RPMI7951 (cell line): ENCODE measurements at regions not wholly inside any gene's neighbourhood (a gene's known extent, or its start where the extent isn't known, plus 50 kb on each side); places are given as distances from the start of the nearest gene placed in this dataset.
"Not testable (repeated sequence)": the region's sequence is repeated elsewhere in the genome, so short reads cannot be mapped to it uniquely, and the experiment has no call there.

Experiments
- DNase-seq: peaks from one replicate; pipeline ENCODE4 v3.0.0-alpha.2; 2012; ENCODE audit warnings: low read depth

DNA sequence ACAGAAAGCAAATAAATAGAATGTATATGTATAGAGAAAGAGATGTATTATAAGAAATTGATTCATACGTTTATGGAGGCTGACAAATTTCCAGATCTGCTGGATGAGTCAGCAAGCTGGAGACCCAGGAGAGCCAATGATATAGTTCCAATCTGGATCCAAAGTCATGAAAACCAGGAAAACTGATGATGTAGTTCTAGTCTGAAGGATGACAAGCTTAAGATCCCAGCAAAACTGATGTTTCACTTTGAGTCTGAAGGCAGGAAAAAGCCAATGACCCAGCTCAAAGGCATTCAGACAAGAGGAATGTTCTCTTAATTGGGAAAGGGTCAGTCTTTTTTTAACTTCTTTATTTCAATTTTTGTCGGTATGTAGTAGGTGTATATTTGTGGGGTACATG, 102.6 kb downstream of the LHFPL1 start:
- DNase-seq = no peak

DNA sequence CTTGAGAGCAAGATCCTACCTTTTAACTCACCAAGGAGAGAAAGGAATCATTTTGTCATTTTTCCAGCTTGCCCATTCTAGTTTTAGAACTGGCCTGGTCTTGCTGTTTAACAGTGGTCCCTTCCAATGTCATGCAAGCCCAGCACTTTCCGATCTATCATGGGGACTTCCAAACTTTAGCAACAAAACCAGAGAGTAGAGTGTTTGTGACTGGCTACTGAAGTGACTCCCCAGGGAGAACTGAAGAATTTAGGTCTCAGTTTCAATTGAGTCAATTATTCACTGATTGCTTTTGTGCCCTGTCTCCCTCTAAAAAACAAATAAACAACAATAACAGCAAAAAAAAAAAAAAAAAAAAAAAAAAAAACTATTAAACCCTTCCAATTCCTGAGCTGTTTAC, 108.3 kb downstream of the LHFPL1 start:
- no peak for DNase-seq

DNA sequence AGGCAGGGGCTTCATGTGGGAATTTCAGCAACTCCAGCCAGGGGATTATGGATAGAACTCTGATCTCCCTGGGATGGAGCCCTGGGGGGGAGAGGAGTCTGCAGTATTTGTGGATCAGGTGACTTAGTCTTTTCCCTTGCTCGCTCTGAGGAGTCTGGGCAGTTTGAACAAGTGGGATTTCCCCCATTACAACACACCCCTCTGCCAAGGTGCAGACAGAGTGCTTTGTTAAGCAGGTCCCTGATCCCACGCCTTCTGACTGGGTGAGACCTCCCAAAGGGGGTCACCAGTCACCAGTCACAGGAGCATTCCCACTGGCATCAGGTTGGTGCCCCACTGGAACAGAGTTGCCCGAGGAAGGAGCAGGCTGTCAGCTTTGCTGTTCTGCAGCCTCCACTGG, 123.9 kb downstream of the LHFPL1 start:
- no peak for DNase-seq

DNA sequence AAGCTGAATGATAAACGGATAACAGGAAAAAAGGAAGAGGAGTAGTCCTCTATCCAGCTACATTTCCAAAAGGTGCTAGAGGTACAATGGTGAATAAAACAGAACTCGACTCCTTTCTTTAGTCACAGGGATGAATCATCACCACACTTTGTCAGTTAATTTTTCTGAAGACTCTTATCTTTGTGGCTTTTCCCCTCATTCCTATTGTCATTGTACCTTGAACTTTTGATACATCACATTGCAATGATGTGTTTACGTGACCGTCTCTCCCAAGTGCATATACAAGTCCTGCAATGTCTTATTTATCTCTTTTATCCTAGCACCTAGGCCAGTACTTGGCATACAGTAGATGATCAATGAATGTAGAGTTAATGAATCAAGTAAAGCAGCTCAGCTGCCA, 134.7 kb downstream of the LHFPL1 start:
- no peak for DNase-seq

DNA sequence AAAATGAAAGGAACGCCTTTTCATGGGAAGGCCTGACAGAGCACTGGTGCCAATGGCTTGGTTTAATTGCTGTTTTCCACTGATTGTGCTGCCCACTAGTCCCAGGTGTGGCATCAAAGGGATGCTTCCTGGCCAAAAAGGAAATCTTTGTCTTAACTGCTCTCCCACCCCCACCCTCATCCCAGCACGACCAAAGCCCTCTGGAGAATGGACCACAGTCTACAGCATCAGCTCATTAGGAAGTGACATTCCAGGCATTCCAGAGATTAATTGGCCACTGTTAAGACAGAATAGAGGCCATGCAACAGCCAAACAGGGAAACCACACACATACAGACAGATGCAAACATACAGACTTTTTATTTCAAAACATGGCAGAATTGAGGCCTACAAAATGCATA, 143.2 kb downstream of the LHFPL1 start:
- DNase-seq = no peak

DNA sequence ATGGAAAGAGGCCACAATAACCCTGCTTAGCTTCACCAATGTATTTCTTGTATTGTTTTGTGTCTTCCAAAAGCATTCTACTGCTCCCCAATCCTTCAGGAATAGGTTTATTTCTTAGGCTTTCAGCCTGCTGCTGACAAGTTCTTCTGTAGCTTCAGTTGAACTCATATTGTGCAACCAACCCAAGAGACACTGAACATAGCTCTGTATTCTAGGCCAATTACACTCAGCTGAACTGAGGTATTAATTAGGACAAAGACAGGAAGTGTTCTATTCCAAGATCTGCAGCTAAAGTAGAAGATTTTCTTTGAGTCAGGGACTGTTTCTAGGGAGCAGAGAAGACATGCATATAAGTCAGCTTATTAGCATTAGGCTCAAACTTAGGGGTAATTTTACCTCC, 151.8 kb downstream of the LHFPL1 start:
- DNase-seq = no peak

DNA sequence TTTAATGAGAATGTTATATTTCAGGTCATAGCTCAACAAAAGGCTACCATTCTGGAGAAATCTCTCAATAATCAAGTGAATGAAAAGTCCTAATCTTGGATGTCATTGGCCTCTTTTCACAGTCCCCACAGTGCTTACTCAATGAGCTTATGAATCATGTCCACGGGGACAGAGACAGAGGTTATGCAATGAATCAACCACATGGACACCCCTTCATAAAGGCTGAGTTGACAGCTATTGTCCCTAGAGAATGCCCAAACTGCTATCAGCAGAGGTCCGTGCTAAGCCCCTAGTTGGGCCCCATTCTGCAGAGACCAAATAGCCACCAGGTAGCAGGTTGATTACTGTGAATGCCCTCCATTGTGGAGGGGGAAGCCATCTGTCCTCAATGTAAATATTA, 158.1 kb downstream of the LHFPL1 start:
- DNase-seq = no peak

DNA sequence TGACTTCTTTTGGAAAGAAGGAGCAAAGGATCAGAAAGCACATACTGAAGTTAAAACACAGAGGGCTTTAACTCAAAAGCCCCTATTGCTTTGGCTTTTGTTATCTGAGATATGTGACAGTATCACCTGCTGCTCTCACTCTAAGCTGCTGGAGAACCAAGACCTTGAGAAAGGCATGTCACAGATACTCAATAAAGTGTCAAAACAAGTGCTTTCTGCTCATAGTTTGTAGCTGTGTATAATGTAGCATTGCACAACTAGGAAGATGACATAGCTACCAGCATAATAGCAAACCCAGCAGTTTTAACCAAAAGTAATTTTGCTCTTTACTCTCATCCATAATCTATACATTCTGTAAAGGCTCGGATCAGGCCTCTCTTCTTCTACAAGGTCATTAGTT, 159.6 kb downstream of the LHFPL1 start:
- DNase-seq = no peak

DNA sequence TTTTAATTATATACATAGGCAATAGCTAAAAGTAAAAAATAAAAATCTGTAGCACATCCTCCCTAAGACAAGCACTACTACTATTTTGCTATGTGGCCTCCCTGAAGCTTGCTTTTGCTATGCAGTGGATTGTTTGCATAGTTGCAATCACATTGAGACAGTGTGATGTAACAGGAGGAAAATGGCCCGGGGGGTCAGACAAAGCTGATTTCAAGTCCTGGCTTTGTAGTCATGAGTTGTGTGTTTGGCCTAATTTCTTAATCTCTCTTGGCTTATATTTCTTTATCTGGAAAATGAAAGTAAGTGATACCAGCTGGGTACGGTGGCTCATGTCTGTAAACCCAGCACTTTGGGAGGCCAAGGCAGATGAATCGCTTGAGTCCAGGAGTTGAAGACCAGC, 166.6 kb downstream of the LHFPL1 start:
- DNase-seq = peak; percentile 0

DNA sequence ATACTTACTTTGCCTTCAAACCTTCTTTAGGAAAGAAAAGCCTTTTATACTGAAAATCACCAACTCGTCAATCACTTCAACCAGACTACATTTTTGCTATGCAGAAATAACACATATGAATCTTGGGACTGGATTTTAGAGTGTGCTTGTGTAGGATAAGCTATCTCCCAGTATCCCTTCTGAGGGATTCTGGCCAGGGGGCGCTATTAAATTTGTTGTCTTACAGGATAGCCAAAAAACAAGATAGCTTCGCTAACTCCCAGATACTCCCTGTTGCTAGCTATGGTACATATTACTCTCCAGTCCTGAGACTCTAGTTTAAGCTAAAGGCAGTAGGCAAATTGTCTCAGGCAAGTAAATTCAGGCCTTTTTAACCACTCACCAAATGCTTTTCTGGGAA, 167.2 kb downstream of the LHFPL1 start:
- no peak for DNase-seq

DNA sequence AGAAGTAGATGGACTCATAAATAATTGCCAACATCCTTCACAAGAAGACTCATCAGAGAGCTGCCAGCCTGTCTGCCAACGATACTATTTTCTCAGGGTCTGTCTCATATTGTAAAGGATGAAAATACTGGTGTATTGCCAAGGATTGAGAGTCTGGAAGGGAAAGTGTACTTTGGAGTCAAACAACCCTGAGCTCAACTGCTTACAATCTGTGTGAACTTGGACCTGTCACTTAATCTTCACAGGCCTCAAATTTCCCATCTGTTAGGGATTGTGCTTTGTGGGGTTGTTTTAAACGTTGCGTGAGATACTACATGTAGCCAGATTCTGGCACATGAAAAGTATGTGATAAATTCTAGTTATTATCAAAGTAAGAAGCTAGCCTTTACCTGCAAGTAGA, 169.1 kb downstream of the LHFPL1 start:
- DNase-seq = no peak

DNA sequence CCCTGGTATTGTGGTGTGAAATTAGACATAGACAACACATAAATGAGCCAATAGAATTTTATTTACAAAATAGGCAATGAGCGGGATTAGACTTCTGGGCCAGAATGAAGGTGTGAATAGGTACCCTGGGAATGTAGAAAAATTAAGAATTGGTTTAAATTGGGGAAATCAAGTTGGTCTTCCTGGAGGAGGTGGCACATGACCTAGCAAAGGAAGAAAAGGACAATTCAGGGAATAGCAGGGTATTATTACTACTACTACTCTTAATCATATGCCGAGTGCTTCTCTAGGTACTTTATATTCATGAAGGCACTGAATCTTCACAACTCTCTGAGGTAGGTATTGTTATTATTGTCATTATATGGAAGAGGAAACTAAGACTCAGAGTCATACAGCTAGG, 202.1 kb downstream of the LHFPL1 start:
- DNase-seq = no peak

DNA sequence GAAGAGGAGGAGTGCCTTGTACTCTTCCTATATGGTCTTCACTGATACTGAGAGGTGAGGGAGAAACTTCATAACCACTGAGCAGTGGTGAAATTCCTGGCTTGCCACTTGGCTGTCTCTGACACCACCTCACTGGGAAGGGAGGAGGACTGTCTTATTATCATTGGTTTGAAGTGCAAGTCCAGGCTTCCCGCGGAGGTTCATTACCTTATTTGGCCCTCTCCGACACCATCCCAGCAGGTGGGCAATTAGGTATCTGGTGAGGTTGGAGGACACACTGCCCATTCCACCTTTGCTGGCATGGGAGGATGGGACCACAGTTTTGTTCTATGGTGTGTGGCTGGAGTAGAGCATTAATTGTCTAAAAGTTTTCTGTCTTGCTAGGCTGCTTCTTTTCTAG, 206.1 kb downstream of the LHFPL1 start:
- no peak for DNase-seq

DNA sequence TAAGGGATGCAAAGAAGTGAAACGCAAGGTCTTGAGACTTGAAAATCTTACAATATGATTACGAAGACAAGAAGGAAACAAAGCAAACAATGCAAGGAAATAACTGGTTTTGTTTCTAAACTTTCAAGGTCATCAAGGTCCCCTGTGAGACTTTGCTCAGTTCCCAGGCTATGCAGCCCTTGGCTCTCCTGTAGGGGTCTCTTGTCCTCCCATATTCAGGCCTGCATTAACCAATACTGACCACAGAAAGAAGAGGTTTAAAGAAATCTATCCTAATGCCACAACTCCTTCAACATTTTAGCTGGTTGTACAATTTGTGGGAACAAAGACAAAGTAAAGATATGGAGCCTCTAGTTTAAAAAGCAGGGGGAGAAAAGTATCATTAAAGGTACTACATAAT, 209.2 kb downstream of the LHFPL1 start:
- DNase-seq = no peak

DNA sequence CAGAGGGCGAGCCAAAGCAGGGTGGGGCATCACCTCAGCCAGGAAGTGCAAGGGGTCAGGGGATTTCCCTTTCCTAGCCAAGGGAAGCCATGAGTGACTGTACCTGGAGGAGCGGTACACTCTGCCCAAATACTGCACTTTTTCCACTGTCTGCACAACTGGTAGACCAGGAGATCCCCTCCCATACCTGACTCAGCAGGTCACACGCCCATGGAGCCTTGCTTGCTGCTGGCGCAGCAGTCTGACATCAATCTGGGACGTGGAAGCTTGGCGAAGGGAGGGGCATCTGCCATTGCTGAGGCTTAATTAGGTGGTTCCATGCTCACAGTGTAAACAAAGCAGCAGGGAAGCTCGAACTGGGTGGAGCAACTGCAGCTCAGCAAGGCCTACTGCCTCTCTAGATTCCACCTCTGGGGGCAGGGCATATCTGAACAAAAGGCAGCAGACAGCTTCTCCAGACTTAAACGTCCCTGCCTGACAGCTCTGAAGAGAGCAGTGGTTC, 217.7 kb downstream of the LHFPL1 start:
- DNase-seq = not testable (repeated sequence)

DNA sequence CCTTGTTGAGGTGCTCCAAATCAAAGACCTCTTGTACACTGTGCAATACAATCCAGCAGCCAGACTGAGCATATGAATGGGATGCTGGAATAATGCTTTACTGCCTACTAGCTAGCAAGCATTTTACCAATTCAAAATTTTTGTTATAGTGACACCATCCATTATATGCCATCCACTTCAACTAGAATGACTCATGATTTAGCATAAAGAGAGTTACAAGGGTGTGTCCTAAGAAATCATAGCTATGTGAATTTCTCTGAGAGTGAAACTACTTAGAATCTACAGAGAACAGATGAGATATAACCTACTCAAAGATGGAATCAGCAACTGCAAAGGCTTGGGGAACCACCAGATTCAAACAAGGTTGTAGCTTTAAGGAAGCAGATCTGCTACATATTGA, 221.9 kb downstream of the LHFPL1 start:
- no peak for DNase-seq

DNA sequence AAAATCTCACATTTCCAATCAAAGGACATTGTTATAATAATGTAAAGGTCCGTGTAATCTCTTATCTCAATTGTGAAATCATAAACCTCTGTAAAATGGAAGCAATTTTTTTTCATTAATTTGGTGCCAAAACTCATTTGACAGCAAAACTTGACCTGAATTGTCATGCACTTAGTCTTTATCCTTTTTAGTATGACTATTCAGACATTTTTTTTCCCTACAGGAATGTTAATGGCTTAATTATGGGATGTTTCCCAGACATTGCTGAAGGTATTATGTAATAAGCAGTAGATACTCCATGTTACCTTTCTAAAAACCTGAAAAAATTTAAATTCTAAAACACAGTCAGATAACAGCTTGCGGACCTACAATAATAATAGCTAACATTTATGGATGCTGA, 228.9 kb downstream of the LHFPL1 start:
- no peak for DNase-seq

DNA sequence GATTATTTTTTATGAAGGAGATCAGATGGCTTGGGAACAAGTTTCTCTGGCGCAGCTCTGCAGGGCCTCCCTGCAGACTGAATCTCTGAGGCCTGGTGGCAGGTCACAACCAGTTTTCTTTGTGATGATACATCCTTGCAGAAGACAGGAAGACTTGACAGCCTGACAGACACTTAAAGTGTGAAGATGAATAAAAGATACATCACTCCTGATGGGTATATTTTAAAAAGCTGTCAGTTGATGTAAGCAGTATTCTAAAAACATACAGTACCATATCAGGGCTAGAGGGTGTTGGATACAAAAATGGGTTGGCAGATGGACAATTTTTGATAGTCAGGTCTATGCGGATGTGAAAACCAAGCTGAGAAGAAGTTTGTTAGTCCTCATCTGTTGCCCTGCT, 239.5 kb downstream of the LHFPL1 start:
- DNase-seq = no peak

DNA sequence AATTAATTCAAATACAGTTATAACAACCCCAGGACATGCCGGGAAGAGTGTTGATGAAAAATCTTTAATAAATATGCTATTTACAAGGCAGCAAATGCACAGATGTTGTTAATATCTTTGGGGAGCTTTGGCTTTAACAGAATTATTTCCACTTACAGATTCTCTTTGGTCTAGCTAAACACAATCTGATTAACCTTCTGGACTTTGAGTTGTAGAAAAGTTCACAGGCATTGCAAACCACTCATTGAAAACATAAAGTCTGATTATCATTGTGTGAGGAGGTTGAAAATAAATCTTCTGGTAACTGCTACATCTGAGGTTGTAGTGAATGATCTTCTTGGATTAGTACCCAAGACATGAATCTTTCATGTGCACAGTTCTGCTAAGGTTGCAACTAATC, 255.6 kb downstream of the LHFPL1 start:
- no peak for DNase-seq

DNA sequence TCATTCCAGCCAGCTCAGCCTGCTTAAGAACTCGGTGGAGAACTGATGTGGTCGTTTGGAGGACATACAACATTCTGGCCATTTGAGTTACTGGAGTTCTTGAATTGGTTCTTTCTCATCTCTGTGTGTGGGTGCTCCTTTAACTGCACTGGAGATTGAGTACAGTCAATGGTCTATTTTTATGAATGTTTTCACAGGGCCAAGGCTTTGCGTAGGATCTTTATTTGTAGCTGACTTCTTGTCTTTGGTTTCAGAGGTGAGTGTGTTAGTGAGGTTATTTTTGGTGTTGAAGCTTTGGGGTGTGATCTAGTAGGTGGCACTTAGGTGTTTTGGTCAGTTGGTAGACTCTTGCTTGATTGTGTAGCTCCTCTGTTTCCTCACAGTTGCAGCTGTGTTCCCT, 288.4 kb downstream of the LHFPL1 start:
- DNase-seq = no peak

DNA sequence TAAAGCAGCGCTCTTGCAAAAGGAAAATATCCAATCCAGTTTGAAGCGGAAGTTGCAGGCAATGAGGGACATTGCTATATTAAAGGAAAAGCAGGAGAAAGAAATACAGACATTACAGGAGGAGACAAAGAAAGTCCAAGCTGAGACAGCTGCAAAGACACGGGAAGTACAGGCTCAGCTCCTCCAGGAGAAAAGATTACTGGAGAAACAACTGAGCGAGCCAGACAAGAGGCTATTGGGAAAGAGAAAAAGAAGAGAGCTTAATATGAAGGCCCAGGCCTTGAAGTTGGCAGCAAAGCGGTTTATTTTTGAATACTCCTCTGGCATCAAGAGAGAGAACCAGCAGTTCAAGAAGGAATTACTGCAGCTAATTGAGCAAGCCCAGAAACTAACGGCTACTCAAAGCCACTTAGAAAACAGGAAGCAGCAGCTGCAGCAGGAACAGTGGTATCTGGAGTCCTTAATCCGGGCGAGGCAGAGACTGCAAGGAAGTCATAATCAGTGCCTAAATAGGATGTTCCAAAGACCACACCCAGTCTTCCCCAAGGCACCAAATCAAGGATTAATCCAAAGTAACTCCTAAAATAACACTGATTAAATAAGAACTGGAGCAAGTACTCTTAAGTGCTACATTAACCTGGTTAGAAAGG, 298.0 kb downstream of the LHFPL1 start:
- DNase-seq = not testable (repeated sequence)

DNA sequence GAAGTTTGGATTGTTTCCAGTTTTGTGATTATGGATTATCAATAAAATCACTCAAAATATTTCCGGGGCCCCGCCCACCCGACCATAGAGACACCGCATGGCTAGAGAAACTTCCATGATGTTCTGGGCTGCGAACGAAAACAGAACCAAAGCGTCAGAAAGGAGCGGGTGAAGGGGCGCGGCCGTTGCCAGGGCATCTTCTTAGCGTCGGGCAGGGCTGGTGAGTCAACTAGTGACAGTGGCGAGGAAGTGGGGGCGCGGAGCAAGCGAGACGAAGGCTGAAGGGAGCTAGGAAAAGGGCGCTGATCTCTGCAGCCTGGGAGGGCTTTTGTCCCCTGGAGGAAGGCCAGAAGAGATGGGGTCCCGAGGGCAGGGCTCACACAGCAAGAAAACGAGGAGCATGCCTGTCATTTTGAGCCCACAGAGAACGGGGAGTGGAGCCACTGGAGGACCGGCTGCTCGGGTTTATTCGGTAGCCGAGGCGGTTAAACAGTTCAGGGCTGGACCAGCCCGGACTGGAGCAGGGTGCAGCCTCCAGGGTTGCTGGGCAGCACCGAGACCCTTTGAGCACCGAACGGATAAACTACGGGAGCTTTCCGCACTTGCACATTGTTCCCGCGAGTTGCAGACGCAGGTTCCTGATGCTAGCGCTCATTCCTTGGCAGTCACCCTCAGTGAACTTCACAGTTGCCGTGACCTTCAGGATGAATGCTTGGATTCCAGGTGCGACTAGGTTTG, 298.1 kb upstream of the TRPC5 start:
- DNase-seq = no peak

DNA sequence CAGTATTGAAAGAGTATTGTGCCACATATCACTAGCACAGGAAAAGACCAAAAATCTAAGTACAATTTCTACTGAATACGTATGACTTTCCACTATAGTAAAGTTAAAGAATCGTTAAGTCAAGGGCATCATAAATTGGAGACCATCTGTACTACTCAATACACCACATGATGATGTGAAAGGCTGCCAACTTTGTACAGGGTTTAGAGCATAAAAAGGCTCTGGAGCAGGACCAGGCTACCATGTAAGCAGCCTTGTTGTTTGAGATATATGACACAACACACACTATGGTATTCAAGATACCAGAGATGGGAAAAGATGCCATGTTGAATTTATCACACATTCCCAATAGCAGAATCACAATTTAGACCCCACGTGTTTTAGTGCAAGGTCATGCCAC, 294.9 kb upstream of the TRPC5 start:
- DNase-seq = no peak

DNA sequence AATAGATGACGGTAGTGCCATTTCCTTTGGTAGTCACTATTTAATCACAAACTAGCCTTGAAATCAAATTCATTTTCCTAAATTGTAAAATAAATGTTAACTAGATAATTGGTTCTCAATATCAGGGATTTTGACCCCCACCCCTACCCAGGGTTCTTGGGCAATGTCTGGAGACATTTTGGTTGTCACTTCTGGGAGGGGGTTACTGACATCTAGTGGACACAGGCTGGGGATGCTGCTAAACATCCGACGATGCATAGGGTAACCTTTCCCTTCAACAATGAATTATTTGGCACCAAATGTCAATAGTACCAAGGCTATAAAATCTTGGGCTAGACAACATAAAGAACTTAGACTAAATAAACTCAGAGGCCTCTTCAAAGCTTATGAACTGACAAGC, 285.8 kb upstream of the TRPC5 start:
- no peak for DNase-seq
